Peyer's patch (tissue), 4 donors: ENCODE measurements at regions not wholly inside any gene's neighbourhood (a gene's known extent, or its start where the extent isn't known, plus 50 kb on each side); places are given as distances from the start of the nearest gene placed in this dataset.

Source experiments
- POLR2A ChIP-seq, 2 donors: fragments of 450-650 bp; IDR thresholded peaks; one replicate each; pipeline ENCODE4 v1.5.1; 2017; ENCODE audit warnings: antibody characterized with exemption in 2 of 2, mild to moderate bottlenecking in 2 of 2, moderate library complexity in 2 of 2
- TF ChIP-seq, protein P1 (sequence below), 6 experiments: fragments of 450-650 bp in 4 of 6; fragments of 200-600 bp in 2 of 6; sonication (generic) in 1 of 6; IDR thresholded peaks; one replicate each; pipeline ENCODE4 v1.5.1; 2017 to 2019; ENCODE audit warnings: antibody characterized with exemption in 6 of 6, mild to moderate bottlenecking in 3 of 6, moderate library complexity in 1 of 6

DNA sequence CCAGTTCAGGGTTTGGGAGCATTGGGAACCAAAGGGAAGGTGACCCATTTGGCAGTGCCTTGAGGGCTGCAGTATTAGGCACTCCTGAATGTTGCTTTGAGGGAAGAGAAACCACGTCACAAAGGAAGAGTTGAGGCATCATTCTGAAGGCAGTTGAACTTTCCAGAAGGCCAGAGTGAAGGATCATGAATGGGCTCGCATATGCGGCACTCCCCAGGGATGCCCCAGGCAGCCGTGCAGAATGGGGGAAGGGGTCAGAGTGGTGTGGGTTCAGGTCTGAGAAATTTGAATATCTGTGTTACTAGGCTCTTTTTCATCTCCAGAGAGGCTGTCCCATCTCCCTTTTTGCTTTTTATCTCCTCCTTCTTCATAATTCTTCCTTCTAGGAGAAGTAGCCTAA lies 60.6 kb upstream of the HMHB1 start:
- no peak for TF ChIP-seq POLR2A (IDR thresholded peaks at IDR 0.05)
- TF ChIP-seq, protein P1, sequence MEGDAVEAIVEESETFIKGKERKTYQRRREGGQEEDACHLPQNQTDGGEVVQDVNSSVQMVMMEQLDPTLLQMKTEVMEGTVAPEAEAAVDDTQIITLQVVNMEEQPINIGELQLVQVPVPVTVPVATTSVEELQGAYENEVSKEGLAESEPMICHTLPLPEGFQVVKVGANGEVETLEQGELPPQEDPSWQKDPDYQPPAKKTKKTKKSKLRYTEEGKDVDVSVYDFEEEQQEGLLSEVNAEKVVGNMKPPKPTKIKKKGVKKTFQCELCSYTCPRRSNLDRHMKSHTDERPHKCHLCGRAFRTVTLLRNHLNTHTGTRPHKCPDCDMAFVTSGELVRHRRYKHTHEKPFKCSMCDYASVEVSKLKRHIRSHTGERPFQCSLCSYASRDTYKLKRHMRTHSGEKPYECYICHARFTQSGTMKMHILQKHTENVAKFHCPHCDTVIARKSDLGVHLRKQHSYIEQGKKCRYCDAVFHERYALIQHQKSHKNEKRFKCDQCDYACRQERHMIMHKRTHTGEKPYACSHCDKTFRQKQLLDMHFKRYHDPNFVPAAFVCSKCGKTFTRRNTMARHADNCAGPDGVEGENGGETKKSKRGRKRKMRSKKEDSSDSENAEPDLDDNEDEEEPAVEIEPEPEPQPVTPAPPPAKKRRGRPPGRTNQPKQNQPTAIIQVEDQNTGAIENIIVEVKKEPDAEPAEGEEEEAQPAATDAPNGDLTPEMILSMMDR (IDR thresholded peaks at IDR 0.05): no peak
